ENCODE measurements at regions not wholly inside any gene's neighbourhood (a gene's known extent, or its start where the extent isn't known, plus 50 kb on each side); places are given as distances from the start of the nearest gene placed in this dataset.

- H3K4me2 ChIP-seq (ENCODE audit: insufficient read depth, low read length): no peak overlapping the region
- H3K4me3 ChIP-seq (ENCODE audit: insufficient read depth, low read length): no peak overlapping the region
- H3K4me1 ChIP-seq (ENCODE audit: insufficient read depth, low read length): peaks cover 48% of the 10 kb centered on the region
- TF ChIP-seq, protein P1, sequence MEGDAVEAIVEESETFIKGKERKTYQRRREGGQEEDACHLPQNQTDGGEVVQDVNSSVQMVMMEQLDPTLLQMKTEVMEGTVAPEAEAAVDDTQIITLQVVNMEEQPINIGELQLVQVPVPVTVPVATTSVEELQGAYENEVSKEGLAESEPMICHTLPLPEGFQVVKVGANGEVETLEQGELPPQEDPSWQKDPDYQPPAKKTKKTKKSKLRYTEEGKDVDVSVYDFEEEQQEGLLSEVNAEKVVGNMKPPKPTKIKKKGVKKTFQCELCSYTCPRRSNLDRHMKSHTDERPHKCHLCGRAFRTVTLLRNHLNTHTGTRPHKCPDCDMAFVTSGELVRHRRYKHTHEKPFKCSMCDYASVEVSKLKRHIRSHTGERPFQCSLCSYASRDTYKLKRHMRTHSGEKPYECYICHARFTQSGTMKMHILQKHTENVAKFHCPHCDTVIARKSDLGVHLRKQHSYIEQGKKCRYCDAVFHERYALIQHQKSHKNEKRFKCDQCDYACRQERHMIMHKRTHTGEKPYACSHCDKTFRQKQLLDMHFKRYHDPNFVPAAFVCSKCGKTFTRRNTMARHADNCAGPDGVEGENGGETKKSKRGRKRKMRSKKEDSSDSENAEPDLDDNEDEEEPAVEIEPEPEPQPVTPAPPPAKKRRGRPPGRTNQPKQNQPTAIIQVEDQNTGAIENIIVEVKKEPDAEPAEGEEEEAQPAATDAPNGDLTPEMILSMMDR (IDR thresholded peaks at IDR 0.05; ENCODE audit: extremely low read depth, low read depth, low read length): no peak
- no peak for DNase-seq (ENCODE audit: insufficient read length, low spot score, missing footprints)
- H2AFZ ChIP-seq (ENCODE audit: low read length): no peak overlapping the region
- no peaks in the 10 kb centered on the region for H3K36me3 ChIP-seq (ENCODE audit: insufficient read depth, low read length)
- H4K20me1 ChIP-seq (ENCODE audit: insufficient read depth, low read length): no peaks in the 10 kb centered on the region
- H3K27ac ChIP-seq (ENCODE audit: low read depth, low read length): no peak overlapping the region
- H3K9me3 ChIP-seq (ENCODE audit: low read depth, low read length): no peaks in the 10 kb centered on the region
- no peaks in the 10 kb centered on the region for H3K79me2 ChIP-seq (ENCODE audit: insufficient read depth, low read length)
- no peaks in the 10 kb centered on the region for H3K27me3 ChIP-seq (ENCODE audit: insufficient read depth, low read length)
Measured at GRCh38 chr5:82419559-82420332, 141.6 kb upstream of the RPS23 start.

GRCh38 chr5:82418608-82418950, 140.4 kb upstream of the RPS23 start:
- no peak for DNase-seq (ENCODE audit: insufficient read length, low spot score, missing footprints)
- peak overlapping the region; percentile 17 for H3K4me2 ChIP-seq (ENCODE audit: insufficient read depth, low read length)
- H3K4me3 ChIP-seq (ENCODE audit: insufficient read depth, low read length): no peak overlapping the region
- H3K27ac ChIP-seq (ENCODE audit: low read depth, low read length): peak overlapping the region; percentile 67
- H4K20me1 ChIP-seq (ENCODE audit: insufficient read depth, low read length): no peaks in the 10 kb centered on the region
- H2AFZ ChIP-seq (ENCODE audit: low read length): no peak overlapping the region
- TF ChIP-seq, protein P1 (IDR thresholded peaks at IDR 0.05; ENCODE audit: extremely low read depth, low read depth, low read length): no peak
- H3K9me3 ChIP-seq (ENCODE audit: low read depth, low read length): no peaks in the 10 kb centered on the region
- no peaks in the 10 kb centered on the region for H3K79me2 ChIP-seq (ENCODE audit: insufficient read depth, low read length)
- H3K36me3 ChIP-seq (ENCODE audit: insufficient read depth, low read length): no peaks in the 10 kb centered on the region
- H3K4me1 ChIP-seq (ENCODE audit: insufficient read depth, low read length): peaks cover 49% of the 10 kb centered on the region
- no peaks in the 10 kb centered on the region for H3K27me3 ChIP-seq (ENCODE audit: insufficient read depth, low read length)

DNA sequence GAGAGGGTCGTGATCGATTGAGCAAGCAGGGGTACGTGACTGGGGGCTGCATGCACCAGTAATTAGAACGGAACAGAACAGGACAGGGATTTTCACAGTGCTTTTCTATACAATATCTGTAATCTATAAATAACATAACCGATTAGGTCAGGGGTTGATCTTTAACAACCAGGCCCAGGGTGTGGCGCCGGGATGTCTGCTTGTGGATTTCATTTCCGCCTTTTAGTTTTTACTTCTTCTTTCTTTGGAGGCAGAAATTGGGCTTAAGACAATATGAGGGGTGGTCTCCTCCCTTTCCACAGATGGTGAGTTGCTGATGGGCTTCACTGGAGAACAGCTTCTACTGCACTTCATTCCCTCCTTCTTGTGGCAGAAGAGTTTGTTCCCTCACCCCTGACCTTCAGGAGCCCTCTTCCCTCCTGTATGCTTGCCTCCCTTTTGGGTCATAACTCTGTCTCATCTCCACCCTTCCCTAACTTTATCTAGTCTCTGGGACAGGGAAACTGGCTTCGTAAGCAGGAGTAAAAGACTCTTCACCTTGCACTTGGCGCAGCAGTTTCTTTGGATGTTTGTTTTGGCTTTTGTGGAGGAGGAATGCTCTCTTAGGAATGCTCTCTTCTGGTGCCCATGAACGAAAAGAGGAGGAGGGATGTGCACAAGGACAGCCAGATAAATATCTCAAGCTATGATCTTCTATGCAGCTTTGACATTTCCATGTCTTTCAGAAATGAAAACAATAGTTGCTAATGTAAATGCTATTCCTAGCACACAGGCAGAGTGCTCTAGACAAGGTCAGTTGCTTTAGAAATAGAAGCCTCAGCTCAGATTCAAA, 139.8 kb upstream of the RPS23 start:
- TF ChIP-seq, protein P1 (IDR thresholded peaks at IDR 0.05; ENCODE audit: extremely low read depth, low read depth, low read length): no peak
- Histone ChIP-seq H3K4me3 (ENCODE audit: insufficient read depth, low read length) (no peak overlapping the region), H3K4me2 (ENCODE audit: insufficient read depth, low read length) (peak overlapping the region; percentile 17), H3K9me3 (ENCODE audit: low read depth, low read length) (no peaks in the 10 kb centered on the region), H3K36me3 (ENCODE audit: insufficient read depth, low read length) (no peaks in the 10 kb centered on the region), H3K79me2 (ENCODE audit: insufficient read depth, low read length) (no peaks in the 10 kb centered on the region), H4K20me1 (ENCODE audit: insufficient read depth, low read length) (no peaks in the 10 kb centered on the region), H2AFZ (ENCODE audit: low read length) (peak overlapping the region; percentile 57), H3K27me3 (ENCODE audit: insufficient read depth, low read length) (no peaks in the 10 kb centered on the region), H3K4me1 (ENCODE audit: insufficient read depth, low read length) (peaks cover 52% of the 10 kb centered on the region), H3K27ac (ENCODE audit: low read depth, low read length) (peak overlapping the region; percentile 67)
- peak; percentile 31 for DNase-seq (ENCODE audit: insufficient read length, low spot score, missing footprints)

- Histone ChIP-seq H3K9me3 (ENCODE audit: low read depth, low read length) (no peaks in the 10 kb centered on the region), H4K20me1 (ENCODE audit: insufficient read depth, low read length) (no peaks in the 10 kb centered on the region), H3K4me2 (ENCODE audit: insufficient read depth, low read length) (no peak overlapping the region), H3K4me1 (ENCODE audit: insufficient read depth, low read length) (peaks cover 44% of the 10 kb centered on the region), H2AFZ (ENCODE audit: low read length) (no peak overlapping the region), H3K36me3 (ENCODE audit: insufficient read depth, low read length) (no peaks in the 10 kb centered on the region), H3K27ac (ENCODE audit: low read depth, low read length) (no peak overlapping the region), H3K79me2 (ENCODE audit: insufficient read depth, low read length) (no peaks in the 10 kb centered on the region), H3K4me3 (ENCODE audit: insufficient read depth, low read length) (no peak overlapping the region), H3K27me3 (ENCODE audit: insufficient read depth, low read length) (no peaks in the 10 kb centered on the region)
- TF ChIP-seq, protein P1 (IDR thresholded peaks at IDR 0.05; ENCODE audit: extremely low read depth, low read depth, low read length): no peak
- DNase-seq (ENCODE audit: insufficient read length, low spot score, missing footprints): no peak
Measured at GRCh38 chr5:82416512-82416911, 138.4 kb upstream of the RPS23 start.
